ENCODE measurements at regions not wholly inside any gene's neighbourhood (a gene's known extent, or its start where the extent isn't known, plus 50 kb on each side); places are given as distances from the start of the nearest gene placed in this dataset.

DNA sequence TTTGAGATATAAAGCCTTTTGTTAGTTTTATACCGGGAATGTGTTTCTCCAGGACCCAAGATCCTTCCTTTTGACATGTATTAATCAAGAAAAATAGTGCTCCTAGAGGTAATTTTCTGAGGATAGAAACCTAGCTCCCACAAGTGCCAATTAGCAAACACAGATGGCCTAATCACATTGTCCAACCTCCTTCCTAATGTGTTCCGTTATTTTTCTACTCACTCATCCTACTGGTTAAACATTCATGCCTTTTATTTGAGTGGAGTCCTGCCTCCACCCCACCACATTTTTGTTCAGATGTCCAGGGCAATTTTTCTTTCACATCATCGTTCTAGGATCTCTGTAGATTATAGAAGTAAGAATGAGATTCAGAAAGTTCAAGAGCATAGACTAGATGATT lies 610.0 kb upstream of the MBL2 start:
- TF ChIP-seq, protein P1, sequence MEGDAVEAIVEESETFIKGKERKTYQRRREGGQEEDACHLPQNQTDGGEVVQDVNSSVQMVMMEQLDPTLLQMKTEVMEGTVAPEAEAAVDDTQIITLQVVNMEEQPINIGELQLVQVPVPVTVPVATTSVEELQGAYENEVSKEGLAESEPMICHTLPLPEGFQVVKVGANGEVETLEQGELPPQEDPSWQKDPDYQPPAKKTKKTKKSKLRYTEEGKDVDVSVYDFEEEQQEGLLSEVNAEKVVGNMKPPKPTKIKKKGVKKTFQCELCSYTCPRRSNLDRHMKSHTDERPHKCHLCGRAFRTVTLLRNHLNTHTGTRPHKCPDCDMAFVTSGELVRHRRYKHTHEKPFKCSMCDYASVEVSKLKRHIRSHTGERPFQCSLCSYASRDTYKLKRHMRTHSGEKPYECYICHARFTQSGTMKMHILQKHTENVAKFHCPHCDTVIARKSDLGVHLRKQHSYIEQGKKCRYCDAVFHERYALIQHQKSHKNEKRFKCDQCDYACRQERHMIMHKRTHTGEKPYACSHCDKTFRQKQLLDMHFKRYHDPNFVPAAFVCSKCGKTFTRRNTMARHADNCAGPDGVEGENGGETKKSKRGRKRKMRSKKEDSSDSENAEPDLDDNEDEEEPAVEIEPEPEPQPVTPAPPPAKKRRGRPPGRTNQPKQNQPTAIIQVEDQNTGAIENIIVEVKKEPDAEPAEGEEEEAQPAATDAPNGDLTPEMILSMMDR (IDR thresholded peaks at IDR 0.05 in 2 of 3, conservative IDR thresholded peaks at IDR 0.05 in 1 of 3; ENCODE audit: borderline replicate concordance in 1 of 3, insufficient read depth in 1 of 3, low read depth in 2 of 3, low read length in 2 of 3), result no peak
- no peak for TF ChIP-seq RAD21 (IDR thresholded peaks at IDR 0.05; ENCODE audit: low read depth)
- TF ChIP-seq POLR2A (IDR thresholded peaks at IDR 0.05; ENCODE audit: borderline replicate concordance, extremely low read depth, insufficient read depth, insufficient read length), result no peak
- TF ChIP-seq, protein P2, sequence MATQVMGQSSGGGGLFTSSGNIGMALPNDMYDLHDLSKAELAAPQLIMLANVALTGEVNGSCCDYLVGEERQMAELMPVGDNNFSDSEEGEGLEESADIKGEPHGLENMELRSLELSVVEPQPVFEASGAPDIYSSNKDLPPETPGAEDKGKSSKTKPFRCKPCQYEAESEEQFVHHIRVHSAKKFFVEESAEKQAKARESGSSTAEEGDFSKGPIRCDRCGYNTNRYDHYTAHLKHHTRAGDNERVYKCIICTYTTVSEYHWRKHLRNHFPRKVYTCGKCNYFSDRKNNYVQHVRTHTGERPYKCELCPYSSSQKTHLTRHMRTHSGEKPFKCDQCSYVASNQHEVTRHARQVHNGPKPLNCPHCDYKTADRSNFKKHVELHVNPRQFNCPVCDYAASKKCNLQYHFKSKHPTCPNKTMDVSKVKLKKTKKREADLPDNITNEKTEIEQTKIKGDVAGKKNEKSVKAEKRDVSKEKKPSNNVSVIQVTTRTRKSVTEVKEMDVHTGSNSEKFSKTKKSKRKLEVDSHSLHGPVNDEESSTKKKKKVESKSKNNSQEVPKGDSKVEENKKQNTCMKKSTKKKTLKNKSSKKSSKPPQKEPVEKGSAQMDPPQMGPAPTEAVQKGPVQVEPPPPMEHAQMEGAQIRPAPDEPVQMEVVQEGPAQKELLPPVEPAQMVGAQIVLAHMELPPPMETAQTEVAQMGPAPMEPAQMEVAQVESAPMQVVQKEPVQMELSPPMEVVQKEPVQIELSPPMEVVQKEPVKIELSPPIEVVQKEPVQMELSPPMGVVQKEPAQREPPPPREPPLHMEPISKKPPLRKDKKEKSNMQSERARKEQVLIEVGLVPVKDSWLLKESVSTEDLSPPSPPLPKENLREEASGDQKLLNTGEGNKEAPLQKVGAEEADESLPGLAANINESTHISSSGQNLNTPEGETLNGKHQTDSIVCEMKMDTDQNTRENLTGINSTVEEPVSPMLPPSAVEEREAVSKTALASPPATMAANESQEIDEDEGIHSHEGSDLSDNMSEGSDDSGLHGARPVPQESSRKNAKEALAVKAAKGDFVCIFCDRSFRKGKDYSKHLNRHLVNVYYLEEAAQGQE (IDR thresholded peaks at IDR 0.05; ENCODE audit: low read depth), result no peak
- TF ChIP-seq EZH2 (IDR thresholded peaks at IDR 0.05), result no peak
- TF ChIP-seq, protein P3, sequence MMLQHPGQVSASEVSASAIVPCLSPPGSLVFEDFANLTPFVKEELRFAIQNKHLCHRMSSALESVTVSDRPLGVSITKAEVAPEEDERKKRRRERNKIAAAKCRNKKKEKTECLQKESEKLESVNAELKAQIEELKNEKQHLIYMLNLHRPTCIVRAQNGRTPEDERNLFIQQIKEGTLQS (IDR thresholded peaks at IDR 0.05), result no peak
